ENCODE measurements at regions not wholly inside any gene's neighbourhood (a gene's known extent, or its start where the extent isn't known, plus 50 kb on each side); places are given as distances from the start of the nearest gene placed in this dataset.

GRCh38 chr6:115817161-115817560 lies 243.5 kb downstream of the FRK start:
- no peaks in the 10 kb centered on the region for H3K4me1 ChIP-seq (ENCODE audit: control insufficient read depth in 1 of 2, insufficient read depth in 2 of 2, low read depth in 1 of 2, low read length in 1 of 2)
- H4K20me1 ChIP-seq (ENCODE audit: insufficient read depth): no peaks in the 10 kb centered on the region
- WGBS (ENCODE audit: low lambda C conversion rate): 21% methylated on average over 2 of the region's 2 CpGs
- H3K9me3 ChIP-seq: no peaks in the 10 kb centered on the region
- ChIA-PET POLR2A (no interaction called here), CTCF (no interaction called here)
- no peaks in the 10 kb centered on the region; the same call in 1 of the 2 replicates for H3K9me2 ChIP-seq
- no peak overlapping the region for H3K9ac ChIP-seq
- no peaks in the 10 kb centered on the region for H3K27me3 ChIP-seq (ENCODE audit: insufficient read depth)
- no peak overlapping the region for H3K27ac ChIP-seq (ENCODE audit: low read depth in 2 of 2, low read length in 1 of 2)
- H3K4me3 ChIP-seq (ENCODE audit: low read depth in 2 of 2, low read length in 1 of 2): no peak overlapping the region
- DNase-seq: no peak
- no peaks in the 10 kb centered on the region for H3F3A ChIP-seq (replicated peaks; ENCODE audit: insufficient read depth)
- no peaks in the 10 kb centered on the region for H3K36me3 ChIP-seq (replicated peaks in 1 of 2; ENCODE audit: control insufficient read depth in 1 of 2, insufficient read depth in 2 of 2, low read length in 1 of 2)
- H3K4me2 ChIP-seq: no peak overlapping the region
- TF ChIP-seq RFX5 (IDR thresholded peaks at IDR 0.05; ENCODE audit: low read length): no peak
- no peak for TF ChIP-seq MEF2A (IDR thresholded peaks at IDR 0.05; ENCODE audit: borderline replicate concordance, low read depth)
- TF ChIP-seq MAX (IDR thresholded peaks at IDR 0.05; ENCODE audit: low read depth): no peak
- TF ChIP-seq EZH2phosphoT487 (IDR thresholded peaks at IDR 0.05; ENCODE audit: borderline replicate concordance, low read depth): no peak
- H2AFZ ChIP-seq (ENCODE audit: low read depth): no peak overlapping the region
- no peaks in the 10 kb centered on the region for H3K79me2 ChIP-seq (ENCODE audit: insufficient read depth)

- no peaks in the 10 kb centered on the region for H3F3A ChIP-seq (replicated peaks; ENCODE audit: insufficient read depth)
- H3K27ac ChIP-seq (ENCODE audit: low read depth in 2 of 2, low read length in 1 of 2): no peak overlapping the region
- 29% methylated on average over 1 of the region's 1 CpG for WGBS (ENCODE audit: low lambda C conversion rate)
- peaks cover 0 to 3% of the 10 kb centered on the region in 2 experiments; a peak in 1 of 4 replicates for H3K4me1 ChIP-seq (ENCODE audit: control insufficient read depth in 1 of 2, insufficient read depth in 2 of 2, low read depth in 1 of 2, low read length in 1 of 2)
- no peaks in the 10 kb centered on the region for H3K9me3 ChIP-seq
- ChIA-PET POLR2A (no interaction called here), CTCF (interaction anchor here (1.1 kb wide), 1 partner anchor 58 kb away, joined by 3 read pairs; no protein-coding TSS in a partner anchor)
- no peak for DNase-seq
- H4K20me1 ChIP-seq (ENCODE audit: insufficient read depth): no peaks in the 10 kb centered on the region
- no peak overlapping the region for H3K4me3 ChIP-seq (ENCODE audit: low read depth in 2 of 2, low read length in 1 of 2)
- no peak overlapping the region for H3K9ac ChIP-seq
- H3K9me2 ChIP-seq: no peaks in the 10 kb centered on the region; the same call in 1 of the 2 replicates
- no peak overlapping the region for H3K4me2 ChIP-seq
- H3K36me3 ChIP-seq (replicated peaks in 1 of 2; ENCODE audit: control insufficient read depth in 1 of 2, insufficient read depth in 2 of 2, low read length in 1 of 2): no peaks in the 10 kb centered on the region
- H2AFZ ChIP-seq (ENCODE audit: low read depth): no peak overlapping the region
- no peaks in the 10 kb centered on the region for H3K27me3 ChIP-seq (ENCODE audit: insufficient read depth)
- no peaks in the 10 kb centered on the region for H3K79me2 ChIP-seq (ENCODE audit: insufficient read depth)
- no peak for TF ChIP-seq SMC3 (IDR thresholded peaks at IDR 0.05; ENCODE audit: low read depth, low read length)
- TF ChIP-seq TAF1 (IDR thresholded peaks at IDR 0.05; ENCODE audit: borderline replicate concordance, low read depth, low read length): no peak
- no peak for TF ChIP-seq TEAD4 (IDR thresholded peaks at IDR 0.05; ENCODE audit: borderline replicate concordance, insufficient read depth)
- TF ChIP-seq FOXM1 (IDR thresholded peaks at IDR 0.05; ENCODE audit: low read depth): no peak
- no peak for TF ChIP-seq SIN3A (IDR thresholded peaks at IDR 0.05; ENCODE audit: borderline replicate concordance, low read depth, low read length)
- TF ChIP-seq MAX (IDR thresholded peaks at IDR 0.05; ENCODE audit: low read depth): no peak
- TF ChIP-seq CTCF (IDR thresholded peaks at IDR 0.05): no peak
- no peak for TF ChIP-seq RAD21 (IDR thresholded peaks at IDR 0.05; ENCODE audit: low read length)
- TF ChIP-seq ZBTB33 (IDR thresholded peaks at IDR 0.05; ENCODE audit: borderline replicate concordance, low read depth): no peak
- TF ChIP-seq EZH2phosphoT487 (IDR thresholded peaks at IDR 0.05; ENCODE audit: borderline replicate concordance, low read depth): no peak
- no peak for TF ChIP-seq EP300 (IDR thresholded peaks at IDR 0.05; ENCODE audit: borderline replicate concordance in 1 of 2, low read depth in 1 of 2, low read length in 1 of 2)
Measured at GRCh38 chr6:115814907-115815306, 245.8 kb downstream of the FRK start.

All from SK-N-SH (cell line).